HEK293 (cell line): ENCODE measurements at regions not wholly inside any gene's neighbourhood (a gene's known extent, or its start where the extent isn't known, plus 50 kb on each side); places are given as distances from the start of the nearest gene placed in this dataset.

Source experiments
- CTCF ChIP-seq: fragments of 450-650 bp; formaldehyde crosslinking; IDR thresholded peaks from 2 replicates; pipeline ENCODE4 v1.5.1; 2016; ENCODE audit warnings: missing biosample characterization, missing genetic modification characterization
- HOXC10 ChIP-seq: sonication (generic); formaldehyde crosslinking; IDR thresholded peaks from 2 replicates; pipeline ENCODE4 v1.8.1; 2023; ENCODE audit warnings: mild to moderate bottlenecking, missing genetic modification reagents
- KLF1 ChIP-seq: fragments of 450-650 bp; formaldehyde crosslinking; IDR thresholded peaks from 2 replicates; pipeline ENCODE4 v1.5.1; 2016; ENCODE audit warnings: missing biosample characterization, missing genetic modification characterization
- YY1 ChIP-seq: fragments of 450-650 bp; formaldehyde crosslinking; IDR thresholded peaks from 2 replicates; pipeline ENCODE4 v1.5.1; 2018; ENCODE audit warnings: missing biosample characterization, missing genetic modification characterization
- ZNF121 ChIP-seq: fragments of 450-650 bp; formaldehyde crosslinking; IDR thresholded peaks from 2 replicates; pipeline ENCODE4 v1.5.1; 2016; ENCODE audit warnings: missing biosample characterization, missing genetic modification characterization
- ZNF274 ChIP-seq, 2 experiments: fragments of 200-500 bp in 1 of 2; fragments of 450-650 bp in 1 of 2; sonication (Bioruptor generic) in 1 of 2; formaldehyde crosslinking in 1 of 2; IDR thresholded peaks; 2 replicates each; pipeline versions ENCODE4 v1.5.1 to v1.6.1; 2014 to 2016; ENCODE audit warnings: borderline replicate concordance in 1 of 2, inconsistent platforms in 1 of 2, low read length in 1 of 2, missing biosample characterization in 1 of 2, missing genetic modification characterization in 1 of 2
- ZNF391 ChIP-seq: fragments of 450-650 bp; formaldehyde crosslinking; IDR thresholded peaks from 2 replicates; pipeline ENCODE4 v1.5.1; 2016; ENCODE audit warnings: low read depth, missing biosample characterization, missing genetic modification characterization, borderline replicate concordance
- ZNF76 ChIP-seq: fragments of 450-650 bp; formaldehyde crosslinking; IDR thresholded peaks from 2 replicates; pipeline ENCODE4; 2016; ENCODE audit warnings: low read depth, missing biosample characterization, missing genetic modification characterization, borderline replicate concordance
- ZNF785 ChIP-seq: fragments of 450-650 bp; formaldehyde crosslinking; IDR thresholded peaks from 2 replicates; pipeline ENCODE4 v1.5.1; 2016; ENCODE audit warnings: missing biosample characterization, missing genetic modification characterization
- TF ChIP-seq, protein P1 (sequence below): fragments of 450-650 bp; formaldehyde crosslinking; IDR thresholded peaks from 2 replicates; pipeline ENCODE4 v1.5.1; 2016; ENCODE audit warnings: missing biosample characterization, missing genetic modification characterization

DNA sequence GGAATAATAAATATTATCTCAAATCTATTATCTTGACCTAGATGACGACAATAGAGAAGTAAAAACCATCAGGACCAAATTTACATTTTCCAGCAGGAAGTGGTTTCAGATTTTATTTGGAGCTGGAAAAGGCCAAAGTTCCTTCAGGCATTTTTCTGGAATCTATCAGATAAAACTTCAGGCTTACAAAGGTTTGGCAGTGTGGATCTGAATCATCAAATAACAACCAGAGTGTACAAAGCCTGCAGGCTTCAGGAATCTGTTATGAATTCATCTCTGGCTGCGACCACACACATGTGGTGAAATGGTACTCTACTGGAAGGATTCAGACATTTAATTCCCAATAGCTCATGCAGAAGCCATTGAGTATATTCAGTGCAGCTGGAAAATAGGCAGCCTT is 726.4 kb upstream of the GRAMD2B start:
- no peak for TF ChIP-seq ZNF76 (tag by site-specific recombination)
- TF ChIP-seq CTCF (tag by site-specific recombination): no peak
- TF ChIP-seq KLF1 (tag by site-specific recombination): no peak
- no peak for TF ChIP-seq ZNF121 (tag by site-specific recombination)
- TF ChIP-seq ZNF274 (IDR thresholded peaks at IDR 0.05; ENCODE audit: low read length): no peak
- TF ChIP-seq ZNF274 (tag by site-specific recombination; IDR thresholded peaks at IDR 0.05; ENCODE audit: borderline replicate concordance): no peak
- no peak for TF ChIP-seq YY1 (tag by site-specific recombination)
- no peak for TF ChIP-seq HOXC10 (CRISPR knock-in tag)
- TF ChIP-seq, protein P1, sequence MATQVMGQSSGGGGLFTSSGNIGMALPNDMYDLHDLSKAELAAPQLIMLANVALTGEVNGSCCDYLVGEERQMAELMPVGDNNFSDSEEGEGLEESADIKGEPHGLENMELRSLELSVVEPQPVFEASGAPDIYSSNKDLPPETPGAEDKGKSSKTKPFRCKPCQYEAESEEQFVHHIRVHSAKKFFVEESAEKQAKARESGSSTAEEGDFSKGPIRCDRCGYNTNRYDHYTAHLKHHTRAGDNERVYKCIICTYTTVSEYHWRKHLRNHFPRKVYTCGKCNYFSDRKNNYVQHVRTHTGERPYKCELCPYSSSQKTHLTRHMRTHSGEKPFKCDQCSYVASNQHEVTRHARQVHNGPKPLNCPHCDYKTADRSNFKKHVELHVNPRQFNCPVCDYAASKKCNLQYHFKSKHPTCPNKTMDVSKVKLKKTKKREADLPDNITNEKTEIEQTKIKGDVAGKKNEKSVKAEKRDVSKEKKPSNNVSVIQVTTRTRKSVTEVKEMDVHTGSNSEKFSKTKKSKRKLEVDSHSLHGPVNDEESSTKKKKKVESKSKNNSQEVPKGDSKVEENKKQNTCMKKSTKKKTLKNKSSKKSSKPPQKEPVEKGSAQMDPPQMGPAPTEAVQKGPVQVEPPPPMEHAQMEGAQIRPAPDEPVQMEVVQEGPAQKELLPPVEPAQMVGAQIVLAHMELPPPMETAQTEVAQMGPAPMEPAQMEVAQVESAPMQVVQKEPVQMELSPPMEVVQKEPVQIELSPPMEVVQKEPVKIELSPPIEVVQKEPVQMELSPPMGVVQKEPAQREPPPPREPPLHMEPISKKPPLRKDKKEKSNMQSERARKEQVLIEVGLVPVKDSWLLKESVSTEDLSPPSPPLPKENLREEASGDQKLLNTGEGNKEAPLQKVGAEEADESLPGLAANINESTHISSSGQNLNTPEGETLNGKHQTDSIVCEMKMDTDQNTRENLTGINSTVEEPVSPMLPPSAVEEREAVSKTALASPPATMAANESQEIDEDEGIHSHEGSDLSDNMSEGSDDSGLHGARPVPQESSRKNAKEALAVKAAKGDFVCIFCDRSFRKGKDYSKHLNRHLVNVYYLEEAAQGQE: no peak
- TF ChIP-seq ZNF785 (tag by site-specific recombination): no peak
- no peak for TF ChIP-seq ZNF391 (tag by site-specific recombination)
